Stimulated activated CD4-positive, alpha-beta T cell treated with anti-CD3 and anti-CD28 coated beads, Interleukin-12 subunit alpha, Interleukin-12 subunit beta, amount 100 ng/mL, for 24 hours (primary cell): ENCODE measurements at regions not wholly inside any gene's neighbourhood (a gene's known extent, or its start where the extent isn't known, plus 50 kb on each side); places are given as distances from the start of the nearest gene placed in this dataset.
A peak's percentile ranks its signal among the peaks of the same experiment; 100 is the strongest.
"Not testable (repeated sequence)": the region's sequence is repeated elsewhere in the genome, so short reads cannot be mapped to it uniquely, and the experiment has no call there.

ENCODE experiments used
- DNase-seq, 2 experiments: peaks; one replicate each; pipeline ENCODE4 v3.0.0-alpha.2; 2020; ENCODE audit warnings: low read depth in 2 of 2

GRCh38 chr7:93747019-93747418, 143.5 kb downstream of the TFPI2 start:
- no peak for DNase-seq

GRCh38 chr7:93739424-93739823, 151.1 kb downstream of the TFPI2 start:
- no peak for DNase-seq

- DNase-seq = no peak
Measured at GRCh38 chr7:93737953-93738352, 152.6 kb downstream of the TFPI2 start.

GRCh38 chr7:93736668-93737369, 153.7 kb downstream of the TFPI2 start:
- DNase-seq = no peak

- DNase-seq = no peak
Measured at GRCh38 chr7:93728292-93728691, 153.8 kb upstream of the CALCR start.

- no peak for DNase-seq
Measured at GRCh38 chr7:93725954-93726353, 151.4 kb upstream of the CALCR start.

- no peak for DNase-seq
Measured at GRCh38 chr7:93723424-93724124, 149.1 kb upstream of the CALCR start.

GRCh38 chr7:93720106-93720505, 145.6 kb upstream of the CALCR start:
- DNase-seq = no peak

- DNase-seq = no peak
Measured at GRCh38 chr7:93719546-93719945, 145.0 kb upstream of the CALCR start.

- DNase-seq = no peak
Measured at GRCh38 chr7:93717217-93717900, 142.8 kb upstream of the CALCR start.

- DNase-seq = peak in 1 of 2 experiments; percentile 10
Measured at GRCh38 chr7:93715234-93715633, 140.7 kb upstream of the CALCR start.

- DNase-seq = no peak
Measured at GRCh38 chr7:93711926-93712325, 137.4 kb upstream of the CALCR start.

- DNase-seq = not testable (repeated sequence)
Measured at GRCh38 chr7:93708255-93708654, 133.7 kb upstream of the CALCR start.

GRCh38 chr7:93707249-93707648, 132.7 kb upstream of the CALCR start:
- DNase-seq = no peak

- DNase-seq = not testable (repeated sequence)
Measured at GRCh38 chr7:93706162-93706561, 131.6 kb upstream of the CALCR start.

- no peak for DNase-seq
Measured at GRCh38 chr7:93704217-93704616, 129.7 kb upstream of the CALCR start.

GRCh38 chr7:93697901-93698300, 123.4 kb upstream of the CALCR start:
- DNase-seq = no peak

- no peak for DNase-seq
Measured at GRCh38 chr7:93693796-93694195, 119.3 kb upstream of the CALCR start.

- DNase-seq = no peak
Measured at GRCh38 chr7:93690021-93690420, 115.5 kb upstream of the CALCR start.

GRCh38 chr7:93678185-93678584, 103.7 kb upstream of the CALCR start:
- no peak for DNase-seq

GRCh38 chr7:93663561-93664299, 89.2 kb upstream of the CALCR start:
- no peak for DNase-seq

GRCh38 chr7:93658163-93658562, 83.6 kb upstream of the CALCR start:
- DNase-seq = not testable (repeated sequence)
